ENCODE measurements at regions not wholly inside any gene's neighbourhood (a gene's known extent, or its start where the extent isn't known, plus 50 kb on each side); places are given as distances from the start of the nearest gene placed in this dataset.

DNA sequence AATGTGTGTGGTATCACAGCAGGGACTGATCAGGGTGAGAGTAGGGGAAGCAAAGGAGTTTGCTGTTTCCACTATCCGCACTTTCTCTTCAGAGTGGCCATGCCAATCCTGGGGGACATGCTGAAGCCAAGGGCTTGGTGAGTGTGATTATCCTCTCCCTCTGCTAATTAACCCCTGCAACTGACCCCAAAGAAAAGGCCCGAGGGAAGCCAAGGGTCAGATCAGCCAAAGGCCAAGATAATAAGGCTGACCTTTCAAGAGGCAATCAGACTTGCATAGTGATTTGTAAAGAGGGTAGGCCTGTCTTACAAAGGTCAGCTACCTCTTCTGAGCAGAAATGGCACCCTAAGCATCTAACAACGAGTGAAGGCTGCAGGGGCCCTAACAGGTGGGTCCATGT is 420.5 kb upstream of the CPEB2 start:
- Mint-ChIP-seq H3K4me1 (peaks cover 19% of the 10 kb centered on the region), H3K4me3 (no peak overlapping the region), H3K27ac (no peak overlapping the region), H3K36me3 (no peaks in the 10 kb centered on the region), H3K9me3 (no peaks in the 10 kb centered on the region), H3K27me3 (ENCODE audit: insufficient read depth, low read depth) (no peaks in the 10 kb centered on the region)
- H3K27ac ChIP-seq: no peak overlapping the region
- H3K36me3 ChIP-seq: no peaks in the 10 kb centered on the region
- H3K4me2 ChIP-seq: peak overlapping the region; percentile 55
- H3K4me1 ChIP-seq: peaks cover 20% of the 10 kb centered on the region
- H3K79me2 ChIP-seq (ENCODE audit: low read depth): no peaks in the 10 kb centered on the region
- no peak overlapping the region for H3K4me3 ChIP-seq
- peaks cover 10% of the 10 kb centered on the region for H4K20me1 ChIP-seq (ENCODE audit: low read depth)
- no peak overlapping the region for H2AFZ ChIP-seq (replicated peaks)
- no peak overlapping the region for H3K9ac ChIP-seq
- H3K9me3 ChIP-seq (ENCODE audit: low read depth): no peaks in the 10 kb centered on the region
- peaks cover 13% of the 10 kb centered on the region for H3F3A ChIP-seq (ENCODE audit: low read depth)
- H3K27me3 ChIP-seq: no peaks in the 10 kb centered on the region
- DNase-seq (ENCODE audit: low spot score): peak; percentile 76
- TF ChIP-seq, protein P1, sequence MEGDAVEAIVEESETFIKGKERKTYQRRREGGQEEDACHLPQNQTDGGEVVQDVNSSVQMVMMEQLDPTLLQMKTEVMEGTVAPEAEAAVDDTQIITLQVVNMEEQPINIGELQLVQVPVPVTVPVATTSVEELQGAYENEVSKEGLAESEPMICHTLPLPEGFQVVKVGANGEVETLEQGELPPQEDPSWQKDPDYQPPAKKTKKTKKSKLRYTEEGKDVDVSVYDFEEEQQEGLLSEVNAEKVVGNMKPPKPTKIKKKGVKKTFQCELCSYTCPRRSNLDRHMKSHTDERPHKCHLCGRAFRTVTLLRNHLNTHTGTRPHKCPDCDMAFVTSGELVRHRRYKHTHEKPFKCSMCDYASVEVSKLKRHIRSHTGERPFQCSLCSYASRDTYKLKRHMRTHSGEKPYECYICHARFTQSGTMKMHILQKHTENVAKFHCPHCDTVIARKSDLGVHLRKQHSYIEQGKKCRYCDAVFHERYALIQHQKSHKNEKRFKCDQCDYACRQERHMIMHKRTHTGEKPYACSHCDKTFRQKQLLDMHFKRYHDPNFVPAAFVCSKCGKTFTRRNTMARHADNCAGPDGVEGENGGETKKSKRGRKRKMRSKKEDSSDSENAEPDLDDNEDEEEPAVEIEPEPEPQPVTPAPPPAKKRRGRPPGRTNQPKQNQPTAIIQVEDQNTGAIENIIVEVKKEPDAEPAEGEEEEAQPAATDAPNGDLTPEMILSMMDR (IDR thresholded peaks at IDR 0.05): no peak
- TF ChIP-seq EZH2phosphoT487 (IDR thresholded peaks at IDR 0.05): peak; percentile 54

DNA sequence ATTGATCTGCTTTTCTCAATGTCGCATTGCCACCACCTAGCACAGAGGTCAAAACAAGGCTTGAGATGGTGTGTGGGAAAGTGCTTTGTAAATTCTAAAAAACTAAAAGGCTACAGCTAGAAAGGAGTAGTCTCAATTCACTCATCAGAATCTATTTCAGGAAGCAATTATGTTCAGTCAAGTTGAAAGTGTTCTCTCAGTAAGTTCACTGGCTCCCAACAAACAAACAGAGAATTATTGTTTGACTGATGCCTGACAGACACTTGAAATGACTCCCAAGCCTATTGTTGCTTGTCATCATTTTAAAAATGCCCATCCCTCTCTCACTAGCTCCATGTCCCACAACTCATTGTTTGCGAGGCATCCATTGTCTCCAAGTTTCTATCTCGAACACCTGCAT is 419.6 kb upstream of the CPEB2 start:
- peak overlapping the region; percentile 55 for H3K4me2 ChIP-seq
- no peaks in the 10 kb centered on the region for H3K9me3 ChIP-seq (ENCODE audit: low read depth)
- no peak overlapping the region for H3K9ac ChIP-seq
- TF ChIP-seq EZH2phosphoT487 (IDR thresholded peaks at IDR 0.05): no peak
- TF ChIP-seq, protein P1 (IDR thresholded peaks at IDR 0.05): no peak
- TF ChIP-seq EZH2 (IDR thresholded peaks at IDR 0.05): no peak
- H3K9me3 Mint-ChIP-seq: no peaks in the 10 kb centered on the region
- H3K27me3 Mint-ChIP-seq (ENCODE audit: insufficient read depth, low read depth): no peaks in the 10 kb centered on the region
- H3K27ac Mint-ChIP-seq: no peak overlapping the region
- no peak overlapping the region for H3K4me3 ChIP-seq
- DNase-seq (ENCODE audit: low spot score): peak; percentile 10
- peaks cover 10% of the 10 kb centered on the region for H4K20me1 ChIP-seq (ENCODE audit: low read depth)
- H3F3A ChIP-seq (ENCODE audit: low read depth): peaks cover 13% of the 10 kb centered on the region
- H3K79me2 ChIP-seq (ENCODE audit: low read depth): no peaks in the 10 kb centered on the region
- no peaks in the 10 kb centered on the region for H3K36me3 ChIP-seq
- H3K27me3 ChIP-seq: no peaks in the 10 kb centered on the region
- H3K36me3 Mint-ChIP-seq: no peaks in the 10 kb centered on the region
- peaks cover 19% of the 10 kb centered on the region for H3K4me1 Mint-ChIP-seq
- H3K4me1 ChIP-seq: peaks cover 20% of the 10 kb centered on the region
- H3K4me3 Mint-ChIP-seq: no peak overlapping the region
- no peak overlapping the region for H3K27ac ChIP-seq
- H2AFZ ChIP-seq (replicated peaks): no peak overlapping the region

DNA sequence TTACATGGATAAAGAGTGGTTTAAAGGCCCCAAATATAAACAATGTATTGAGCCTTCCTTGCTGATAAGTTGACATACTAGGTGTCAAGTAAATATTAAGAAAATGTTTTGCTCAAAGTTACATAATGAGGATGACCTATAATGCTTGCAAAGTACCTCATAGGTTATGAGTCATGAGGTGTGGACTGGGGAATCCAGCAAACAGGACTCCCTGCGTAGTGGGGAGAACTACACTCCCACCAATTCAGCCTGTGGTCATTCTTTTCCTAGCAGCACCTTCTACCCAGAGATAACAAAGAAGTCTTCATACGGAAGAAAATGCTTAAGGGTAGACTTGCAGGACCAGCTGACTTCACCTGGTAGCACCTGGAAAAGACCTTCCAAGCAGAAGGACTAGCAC is 418.9 kb upstream of the CPEB2 start:
- Histone ChIP-seq H2AFZ (replicated peaks) (no peak overlapping the region), H3K4me2 (no peak overlapping the region), H3K9me3 (ENCODE audit: low read depth) (no peaks in the 10 kb centered on the region), H3K79me2 (ENCODE audit: low read depth) (no peaks in the 10 kb centered on the region), H3K9ac (no peak overlapping the region), H3K4me1 (peaks cover 20% of the 10 kb centered on the region), H4K20me1 (ENCODE audit: low read depth) (peaks cover 10% of the 10 kb centered on the region), H3K27me3 (no peaks in the 10 kb centered on the region), H3F3A (ENCODE audit: low read depth) (peaks cover 13% of the 10 kb centered on the region), H3K27ac (no peak overlapping the region), H3K4me3 (no peak overlapping the region), H3K36me3 (no peaks in the 10 kb centered on the region)
- TF ChIP-seq, protein P1 (IDR thresholded peaks at IDR 0.05): no peak
- TF ChIP-seq EZH2 (IDR thresholded peaks at IDR 0.05) (no peak), EZH2phosphoT487 (IDR thresholded peaks at IDR 0.05) (no peak)
- Mint-ChIP-seq H3K4me3 (no peak overlapping the region), H3K36me3 (no peaks in the 10 kb centered on the region), H3K4me1 (peaks cover 19% of the 10 kb centered on the region), H3K27me3 (ENCODE audit: insufficient read depth, low read depth) (no peaks in the 10 kb centered on the region), H3K9me3 (no peaks in the 10 kb centered on the region), H3K27ac (no peak overlapping the region)
- DNase-seq (ENCODE audit: low spot score): no peak
